HepG2 (cell line): ENCODE measurements at regions not wholly inside any gene's neighbourhood (a gene's known extent, or its start where the extent isn't known, plus 50 kb on each side); places are given as distances from the start of the nearest gene placed in this dataset.

ENCODE experiments used
- ATAC-seq: fragments of 200-7000 bp; cut with Tn5 transposase; 3 replicates; pipeline ENCODE4 v1.9.1; 2020; ENCODE audit warnings: mild to moderate bottlenecking, moderate library complexity
- BruUV-seq: library from RNA; stranded (reverse); fragments of 400-500 nt; replicated peaks from 2 replicates; lab custom pipeline; 2021; lab: Mats Ljungman, UMichigan
- CTCF ChIA-PET: fragments of 300-600 bp; formaldehyde crosslinking; extraction: SDS; loops from one replicate; lab custom pipeline; 2021; ENCODE audit warnings: low total read pairs, inconsistent platforms, low intra/inter-chr PET ratio; lab: Yijun Ruan, JAX
- POLR2A ChIA-PET: fragments of 350-600 bp; sonication (Branson Sonifier 250); formaldehyde crosslinking; loops from one replicate; lab custom pipeline; 2020; ENCODE audit warnings: antibody characterized with exemption, inconsistent platforms; lab: Yijun Ruan, JAX
- DNase-seq: peaks from one replicate; pipeline ENCODE4 v3.0.0-alpha.2; 2015; ENCODE audit warnings: low spot score
- FAIRE-seq: peaks from 3 replicates; lab custom pipeline; 2011; peaks lifted over from hg19 to GRCh38; lab: Jason Lieb, UNC
- H2AFZ ChIP-seq: one replicate; pipeline ENCODE4 v1.6.1; 2011; ENCODE audit warnings: low read length, inconsistent platforms
- H3K27ac ChIP-seq: fragments of 300-600 bp; 3 replicates; pipeline ENCODE4 v1.8.0; 2011; ENCODE audit warnings: mixed run types, mild to moderate bottlenecking, mixed read lengths, low read length, inconsistent platforms; ENCODE audit not compliant: insufficient read depth; ENCODE audit errors: extremely low read length
- H3K27me3 ChIP-seq, 2 experiments: fragments of 200-600 bp in 1 of 2; 2 replicates in 1 of 2; 3 replicates in 1 of 2; pipeline versions ENCODE4 v1.6.0 to v1.8.0; 2011; ENCODE audit warnings: low read length in 2 of 2, mild to moderate bottlenecking in 2 of 2, moderate library complexity in 2 of 2, inconsistent platforms in 1 of 2; ENCODE audit not compliant: insufficient read depth in 2 of 2, control insufficient read depth in 1 of 2
- H3K36me3 ChIP-seq, 2 experiments: fragments of 200-600 bp in 1 of 2; replicated peaks in 1 of 2; 2 replicates in 1 of 2; 3 replicates in 1 of 2; pipeline versions ENCODE4 v1.5.1 to v1.8.0; 2011; ENCODE audit warnings: low read length in 2 of 2, inconsistent platforms in 1 of 2; ENCODE audit not compliant: insufficient read depth in 2 of 2, control insufficient read depth in 1 of 2
- H3K4me1 ChIP-seq: 2 replicates; pipeline ENCODE4 v1.5.1; 2012; ENCODE audit warnings: low read length, inconsistent platforms; ENCODE audit not compliant: insufficient read depth
- H3K4me2 ChIP-seq: 2 replicates; pipeline ENCODE4 v1.6.0; 2011; ENCODE audit warnings: low read depth, low read length, inconsistent platforms
- H3K4me3 ChIP-seq, 3 experiments: fragments of 200-600 bp in 1 of 3; sonication (generic), shearing (Covaris generic) in 1 of 3; replicated peaks in 1 of 3; 2 replicates each; pipeline ENCODE4 v1.5.1; 2011 to 2016; ENCODE audit warnings: low read length in 3 of 3, inconsistent platforms in 2 of 3, low read depth in 2 of 3, mild to moderate bottlenecking in 2 of 3, control low read depth in 1 of 3, mixed read lengths in 1 of 3; ENCODE audit not compliant: insufficient read depth in 1 of 3
- H3K79me2 ChIP-seq: one replicate; pipeline ENCODE4 v1.6.1; 2011; ENCODE audit warnings: low read length, inconsistent platforms; ENCODE audit not compliant: insufficient read depth
- H3K9ac ChIP-seq: 2 replicates; pipeline ENCODE4 v1.6.0; 2011; ENCODE audit warnings: mild to moderate bottlenecking, low read depth, low read length, inconsistent platforms; ENCODE audit not compliant: insufficient read depth
- H3K9me3 ChIP-seq: 2 replicates; pipeline ENCODE4 v1.5.1; 2012; ENCODE audit warnings: mild to moderate bottlenecking, low read length
- H4K20me1 ChIP-seq: 2 replicates; pipeline ENCODE4 v1.6.0; 2011; ENCODE audit warnings: inconsistent platforms, mild to moderate bottlenecking, low read length, moderate library complexity; ENCODE audit not compliant: insufficient read depth
- NR1H2 ChIP-seq: sonication (generic); formaldehyde crosslinking; IDR thresholded peaks from 2 replicates; pipeline ENCODE4 v1.8.1; 2022; ENCODE audit warnings: low read depth, missing genetic modification reagents, borderline replicate concordance
- PLSCR1 ChIP-seq: sonication (generic); formaldehyde crosslinking; IDR thresholded peaks from 2 replicates; pipeline ENCODE4 v1.5.0; 2020; ENCODE audit warnings: missing genetic modification reagents, mild to moderate bottlenecking, borderline replicate concordance
- TRIM24 ChIP-seq: sonication (generic); formaldehyde crosslinking; IDR thresholded peaks from 2 replicates; pipeline ENCODE4 v1.8.0; 2022; ENCODE audit warnings: mild to moderate bottlenecking, missing genetic modification reagents
- ZNF274 ChIP-seq: sonication (generic); formaldehyde crosslinking; IDR thresholded peaks from 2 replicates; pipeline ENCODE4 v1.5.1; 2020; ENCODE audit warnings: mild to moderate bottlenecking, missing genetic modification reagents
- WGBS: methylation state at CpG from one replicate; pipeline ENCODE4 v1.1.6; 2017; ENCODE audit warnings: low lambda C conversion rate; 5-methylcytosine and 5-hydroxymethylcytosine counted together
- in situ Hi-C: cut with HindIII; loops from 2 replicates; pipeline ENCODE4 v1.10.0; 2017; ENCODE audit warnings: low pct_unique_long_range_greater_than_20kb; ENCODE audit not compliant: extremely low pct_ligation_motif_present
- intact Hi-C: fragments of 100-400 bp; cut with micrococcal nuclease; formaldehyde crosslinking; loops from one replicate; pipeline ENCODE4 v1.10.0; 2022; ENCODE audit not compliant: unreplicated experiment
- TF ChIP-seq, protein P1 (sequence below): fragments of 450-650 bp; IDR thresholded peaks from 2 replicates; pipeline ENCODE4 v1.6.1; 2016
- TF ChIP-seq, protein P2 (sequence below): sonication (generic); formaldehyde crosslinking; IDR thresholded peaks from 2 replicates; pipeline ENCODE4 v1.4.0; 2020; ENCODE audit warnings: missing genetic modification reagents, borderline replicate concordance

DNA sequence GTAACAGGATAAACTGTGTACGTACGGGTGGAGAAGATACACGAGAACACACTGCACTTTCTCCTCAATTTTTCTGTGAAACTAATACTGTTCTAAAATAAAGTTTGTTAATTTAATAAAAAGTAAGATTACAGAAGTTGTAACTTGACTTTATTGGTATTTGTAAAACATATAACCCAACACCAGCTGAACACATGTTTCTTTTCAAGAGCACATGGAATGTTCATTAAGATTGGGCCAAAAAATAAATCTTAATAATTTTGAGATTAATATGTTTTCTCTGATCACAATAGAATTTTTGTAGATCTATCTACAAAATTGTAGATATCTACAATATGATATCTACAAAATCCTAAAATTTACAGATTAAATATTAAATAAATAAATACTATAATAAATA, 55.1 kb upstream of the ZNF599 start:
- Histone ChIP-seq H3K9me3 (no peaks in the 10 kb centered on the region), H4K20me1 (no peaks in the 10 kb centered on the region), H3K27me3 (peaks cover 0 to 11% of the 10 kb centered on the region in 2 experiments; a peak in 2 of 5 replicates), H3K4me2 (no peak overlapping the region), H3K27ac (no peak overlapping the region), H2AFZ (no peak overlapping the region), H3K4me1 (no peaks in the 10 kb centered on the region), H3K79me2 (no peaks in the 10 kb centered on the region), H3K36me3 (no peaks in the 10 kb centered on the region), H3K4me3 (no peak overlapping the region), H3K9ac (no peak overlapping the region)
- FAIRE-seq (no peak), DNase-seq (no peak), ATAC-seq (no peak)
- intact Hi-C loops = no loop called here
- BruUV-seq = no TSS peak
- POLR2A ChIA-PET = no interaction called here
- 31% methylated on average over 3 of the region's 3 CpGs for WGBS
- CTCF ChIA-PET = no interaction called here
- TF ChIP-seq, protein P1, sequence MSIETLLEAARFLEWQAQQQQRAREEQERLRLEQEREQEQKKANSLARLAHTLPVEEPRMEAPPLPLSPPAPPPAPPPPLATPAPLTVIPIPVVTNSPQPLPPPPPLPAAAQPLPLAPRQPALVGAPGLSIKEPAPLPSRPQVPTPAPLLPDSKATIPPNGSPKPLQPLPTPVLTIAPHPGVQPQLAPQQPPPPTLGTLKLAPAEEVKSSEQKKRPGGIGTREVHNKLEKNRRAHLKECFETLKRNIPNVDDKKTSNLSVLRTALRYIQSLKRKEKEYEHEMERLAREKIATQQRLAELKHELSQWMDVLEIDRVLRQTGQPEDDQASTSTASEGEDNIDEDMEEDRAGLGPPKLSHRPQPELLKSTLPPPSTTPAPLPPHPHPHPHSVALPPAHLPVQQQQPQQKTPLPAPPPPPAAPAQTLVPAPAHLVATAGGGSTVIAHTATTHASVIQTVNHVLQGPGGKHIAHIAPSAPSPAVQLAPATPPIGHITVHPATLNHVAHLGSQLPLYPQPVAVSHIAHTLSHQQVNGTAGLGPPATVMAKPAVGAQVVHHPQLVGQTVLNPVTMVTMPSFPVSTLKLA = peak; percentile 96
- no peak for TF ChIP-seq PLSCR1 (CRISPR knock-in tag)
- in situ Hi-C loops = no loop called here

DNA sequence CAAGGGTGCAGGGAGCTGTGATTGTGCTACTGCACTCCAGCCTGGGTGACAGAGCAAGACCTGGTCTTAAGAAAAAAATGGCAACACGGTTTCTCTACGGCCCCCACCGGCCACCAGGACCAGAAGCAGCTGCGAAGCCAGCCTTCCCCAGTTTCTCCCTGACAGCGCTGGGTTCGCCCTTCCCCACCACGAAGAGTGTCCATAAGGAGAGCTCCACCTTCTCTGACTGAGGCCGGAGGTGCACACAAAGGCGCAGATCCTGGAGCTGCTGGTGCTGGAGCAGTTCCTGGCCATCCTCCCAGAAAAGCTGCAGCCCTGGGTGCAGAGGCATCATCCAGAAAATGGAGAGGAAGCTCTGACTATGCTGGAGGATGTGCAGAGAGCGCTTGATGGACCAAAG, 52.2 kb upstream of the ZNF599 start:
- TF ChIP-seq NR1H2 (CRISPR knock-in tag) = no peak
- TF ChIP-seq TRIM24 (CRISPR knock-in tag) = no peak
- no peak for TF ChIP-seq ZNF274 (CRISPR knock-in tag)
- TF ChIP-seq, protein P2, sequence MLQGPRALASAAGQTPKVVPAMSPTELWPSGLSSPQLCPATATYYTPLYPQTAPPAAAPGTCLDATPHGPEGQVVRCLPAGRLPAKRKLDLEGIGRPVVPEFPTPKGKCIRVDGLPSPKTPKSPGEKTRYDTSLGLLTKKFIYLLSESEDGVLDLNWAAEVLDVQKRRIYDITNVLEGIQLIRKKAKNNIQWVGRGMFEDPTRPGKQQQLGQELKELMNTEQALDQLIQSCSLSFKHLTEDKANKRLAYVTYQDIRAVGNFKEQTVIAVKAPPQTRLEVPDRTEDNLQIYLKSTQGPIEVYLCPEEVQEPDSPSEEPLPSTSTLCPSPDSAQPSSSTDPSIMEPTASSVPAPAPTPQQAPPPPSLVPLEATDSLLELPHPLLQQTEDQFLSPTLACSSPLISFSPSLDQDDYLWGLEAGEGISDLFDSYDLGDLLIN (CRISPR knock-in tag) = no peak
- H2AFZ ChIP-seq = no peak overlapping the region
- no TSS peak for BruUV-seq
- no peak overlapping the region for H3K9ac ChIP-seq
- 45% methylated on average over 1 of the region's 10 CpGs for WGBS
- no peak overlapping the region for H3K4me2 ChIP-seq
- peaks cover 0 to 6% of the 10 kb centered on the region in 2 experiments; a peak in 2 of 5 replicates for H3K27me3 ChIP-seq
- FAIRE-seq (no peak), DNase-seq (no peak), ATAC-seq (no peak)
- no peaks in the 10 kb centered on the region for H4K20me1 ChIP-seq
- ChIA-PET CTCF (no interaction called here), POLR2A (no interaction called here)
- in situ Hi-C loops = no loop called here
- H3K36me3 ChIP-seq = no peaks in the 10 kb centered on the region
- intact Hi-C loops = no loop called here
- H3K79me2 ChIP-seq = no peaks in the 10 kb centered on the region
- no peak overlapping the region for H3K4me3 ChIP-seq
- H3K4me1 ChIP-seq = no peaks in the 10 kb centered on the region
- no peak overlapping the region for H3K27ac ChIP-seq
- H3K9me3 ChIP-seq = no peaks in the 10 kb centered on the region
